ENCODE measurements at regions not wholly inside any gene's neighbourhood (a gene's known extent, or its start where the extent isn't known, plus 50 kb on each side); places are given as distances from the start of the nearest gene placed in this dataset.

DNA sequence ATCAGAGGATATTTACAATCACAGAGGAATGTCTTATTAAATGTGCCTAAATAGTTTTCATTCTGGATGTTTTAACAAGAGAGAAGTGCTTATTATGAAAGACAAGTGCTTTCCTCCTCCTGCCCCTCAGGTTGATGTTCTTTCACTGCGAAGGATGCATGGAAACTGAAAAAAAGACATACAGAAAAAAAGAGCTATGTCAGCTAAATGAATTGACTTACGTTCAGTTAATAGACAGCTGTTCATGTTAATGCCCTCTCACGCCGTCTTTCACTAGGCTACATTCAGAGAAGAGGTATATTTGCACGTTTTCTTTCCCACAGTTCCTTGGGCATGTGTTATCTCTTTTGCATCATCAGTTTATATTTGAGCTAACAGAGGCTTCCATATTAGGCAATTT, 821.8 kb upstream of the PCDH9 start:
- Histone ChIP-seq H3K27ac (no peak overlapping the region), H3K36me3 (no peaks in the 10 kb centered on the region), H3K4me1 (replicated peaks) (no peaks in the 10 kb centered on the region), H3K4me3 (no peak overlapping the region), H3K27me3 (replicated peaks; ENCODE audit: insufficient read depth) (no peaks in the 10 kb centered on the region), H3K9me3 (no peaks in the 10 kb centered on the region)
- intact Hi-C loops (cut with DNase I): no loop called here
- WGBS: 64% methylated on average over 5 of the region's 5 CpGs
- TF ChIP-seq POLR2AphosphoS5 (IDR thresholded peaks at IDR 0.05) (no peak), POLR2A (IDR thresholded peaks at IDR 0.05) (no peak)
- TF ChIP-seq, protein P1, sequence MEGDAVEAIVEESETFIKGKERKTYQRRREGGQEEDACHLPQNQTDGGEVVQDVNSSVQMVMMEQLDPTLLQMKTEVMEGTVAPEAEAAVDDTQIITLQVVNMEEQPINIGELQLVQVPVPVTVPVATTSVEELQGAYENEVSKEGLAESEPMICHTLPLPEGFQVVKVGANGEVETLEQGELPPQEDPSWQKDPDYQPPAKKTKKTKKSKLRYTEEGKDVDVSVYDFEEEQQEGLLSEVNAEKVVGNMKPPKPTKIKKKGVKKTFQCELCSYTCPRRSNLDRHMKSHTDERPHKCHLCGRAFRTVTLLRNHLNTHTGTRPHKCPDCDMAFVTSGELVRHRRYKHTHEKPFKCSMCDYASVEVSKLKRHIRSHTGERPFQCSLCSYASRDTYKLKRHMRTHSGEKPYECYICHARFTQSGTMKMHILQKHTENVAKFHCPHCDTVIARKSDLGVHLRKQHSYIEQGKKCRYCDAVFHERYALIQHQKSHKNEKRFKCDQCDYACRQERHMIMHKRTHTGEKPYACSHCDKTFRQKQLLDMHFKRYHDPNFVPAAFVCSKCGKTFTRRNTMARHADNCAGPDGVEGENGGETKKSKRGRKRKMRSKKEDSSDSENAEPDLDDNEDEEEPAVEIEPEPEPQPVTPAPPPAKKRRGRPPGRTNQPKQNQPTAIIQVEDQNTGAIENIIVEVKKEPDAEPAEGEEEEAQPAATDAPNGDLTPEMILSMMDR (IDR thresholded peaks at IDR 0.05): no peak
- no peak for DNase-seq (ENCODE audit: low spot score)

DNA sequence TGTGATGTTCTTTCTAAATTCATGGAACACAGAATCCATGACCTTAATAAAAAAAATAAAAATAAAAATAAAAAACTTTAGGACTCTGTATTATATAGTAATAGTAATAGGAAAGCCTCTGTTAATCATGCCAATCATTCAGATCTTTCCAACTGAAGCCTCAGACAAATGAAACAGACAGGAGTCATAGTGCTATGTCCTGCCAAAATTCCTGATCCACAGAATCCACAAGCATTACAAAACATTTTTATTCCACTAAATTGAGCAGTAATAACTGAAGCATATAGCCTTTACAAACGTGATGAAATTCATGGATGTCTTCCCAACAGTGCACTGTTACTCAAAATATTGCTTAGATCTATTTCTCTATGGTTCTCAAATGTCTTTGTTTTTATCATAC, 820.6 kb upstream of the PCDH9 start:
- WGBS: 43% methylated on average over 1 of the region's 1 CpG
- TF ChIP-seq POLR2AphosphoS5 (IDR thresholded peaks at IDR 0.05) (no peak), POLR2A (IDR thresholded peaks at IDR 0.05) (no peak)
- TF ChIP-seq, protein P1 (IDR thresholded peaks at IDR 0.05): no peak
- DNase-seq (ENCODE audit: low spot score): no peak
- no peaks in the 10 kb centered on the region for H3K4me1 ChIP-seq (replicated peaks)
- H3K27me3 ChIP-seq (replicated peaks; ENCODE audit: insufficient read depth): no peaks in the 10 kb centered on the region
- no peaks in the 10 kb centered on the region for H3K36me3 ChIP-seq
- intact Hi-C loops (cut with DNase I): no loop called here
- H3K27ac ChIP-seq: no peak overlapping the region
- H3K4me3 ChIP-seq: no peak overlapping the region
- H3K9me3 ChIP-seq: no peaks in the 10 kb centered on the region

DNA sequence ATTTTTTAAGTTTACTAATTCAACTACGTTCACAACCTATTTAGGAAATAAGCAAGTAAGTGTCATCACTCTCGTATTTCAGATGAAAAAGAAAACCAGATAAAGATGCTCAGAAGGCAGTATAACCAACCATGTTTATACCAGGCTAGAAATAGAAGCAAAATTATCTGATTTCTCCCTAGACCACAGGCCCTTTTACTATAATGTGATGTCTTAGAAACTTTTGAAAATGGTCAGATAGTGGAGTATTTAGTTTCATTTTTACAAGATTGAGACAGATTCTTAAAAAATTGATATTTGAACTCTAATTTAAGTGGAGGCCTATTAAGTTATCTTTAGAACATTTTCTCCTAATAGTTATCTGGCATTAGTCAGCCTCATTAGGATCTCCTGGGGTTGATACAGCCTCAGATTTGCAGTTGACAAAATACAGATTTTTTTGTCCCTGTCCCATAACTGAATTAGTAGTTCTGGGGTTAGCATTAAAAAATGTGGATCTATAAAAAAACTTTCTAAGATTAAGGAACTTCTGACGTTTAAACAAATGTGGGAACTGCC, 818.7 kb upstream of the PCDH9 start:
- Histone ChIP-seq H3K36me3 (no peaks in the 10 kb centered on the region), H3K27me3 (replicated peaks; ENCODE audit: insufficient read depth) (no peaks in the 10 kb centered on the region), H3K27ac (no peak overlapping the region), H3K9me3 (no peaks in the 10 kb centered on the region), H3K4me1 (replicated peaks) (no peaks in the 10 kb centered on the region), H3K4me3 (no peak overlapping the region)
- WGBS: 53% methylated on average over 3 of the region's 3 CpGs
- TF ChIP-seq POLR2AphosphoS5 (IDR thresholded peaks at IDR 0.05): no peak
- no peak for DNase-seq (ENCODE audit: low spot score)
- intact Hi-C loops (cut with DNase I): no loop called here

DNA sequence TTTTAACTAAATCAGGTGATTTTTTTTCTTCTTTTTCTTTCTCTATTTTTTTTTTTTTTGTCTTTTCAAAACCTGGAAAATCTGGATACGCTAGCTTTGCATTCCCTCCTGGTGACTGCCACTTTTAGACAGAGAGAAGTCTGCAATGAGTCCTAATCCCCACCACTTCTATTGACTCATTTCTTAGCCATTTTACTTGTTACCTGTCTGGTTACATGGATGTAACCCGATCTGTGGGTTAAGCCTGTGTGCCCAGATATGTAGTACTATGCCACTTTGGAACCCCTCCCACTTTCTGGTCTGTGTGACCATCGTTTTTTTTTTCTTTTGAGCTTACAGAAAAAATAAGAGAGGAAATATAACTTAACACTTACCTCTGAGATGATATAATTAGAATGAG, 817.8 kb upstream of the PCDH9 start:
- TF ChIP-seq POLR2A (IDR thresholded peaks at IDR 0.05): no peak
- TF ChIP-seq, protein P1 (IDR thresholded peaks at IDR 0.05): no peak
- TF ChIP-seq POLR2AphosphoS5 (IDR thresholded peaks at IDR 0.05): no peak
- no peaks in the 10 kb centered on the region for H3K4me1 ChIP-seq (replicated peaks)
- no peak overlapping the region for H3K4me3 ChIP-seq
- no peaks in the 10 kb centered on the region for H3K9me3 ChIP-seq
- 61% methylated on average over 3 of the region's 3 CpGs for WGBS
- H3K27me3 ChIP-seq (replicated peaks; ENCODE audit: insufficient read depth): no peaks in the 10 kb centered on the region
- intact Hi-C loops (cut with DNase I): no loop called here
- H3K36me3 ChIP-seq: no peaks in the 10 kb centered on the region
- DNase-seq (ENCODE audit: low spot score): no peak
- H3K27ac ChIP-seq: no peak overlapping the region

DNA sequence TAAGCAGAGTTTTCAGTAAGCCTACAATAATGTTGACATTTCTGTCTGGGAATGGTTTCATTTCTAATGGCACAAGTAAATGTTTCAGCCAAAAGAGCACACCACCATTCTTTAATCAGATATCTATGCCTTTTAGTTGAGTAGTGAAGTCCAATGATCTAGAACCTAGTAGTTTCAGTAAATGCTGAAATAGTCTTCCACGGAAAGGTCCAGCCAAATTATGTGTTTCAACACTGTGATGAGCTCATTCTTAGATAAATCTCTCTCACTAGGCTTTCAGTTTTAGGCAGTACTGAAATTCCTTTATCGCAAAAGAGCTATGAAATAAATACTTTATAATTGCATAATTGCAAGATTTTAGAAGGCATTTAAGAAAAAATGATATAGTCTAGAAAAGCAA, 816.8 kb upstream of the PCDH9 start:
- no peaks in the 10 kb centered on the region for H3K36me3 ChIP-seq
- TF ChIP-seq POLR2AphosphoS5 (IDR thresholded peaks at IDR 0.05): no peak
- TF ChIP-seq, protein P1 (IDR thresholded peaks at IDR 0.05): no peak
- no peak for TF ChIP-seq POLR2A (IDR thresholded peaks at IDR 0.05)
- no peaks in the 10 kb centered on the region for H3K27me3 ChIP-seq (replicated peaks; ENCODE audit: insufficient read depth)
- H3K27ac ChIP-seq: no peak overlapping the region
- H3K4me1 ChIP-seq (replicated peaks): no peaks in the 10 kb centered on the region
- H3K9me3 ChIP-seq: no peaks in the 10 kb centered on the region
- intact Hi-C loops (cut with DNase I): no loop called here
- H3K4me3 ChIP-seq: no peak overlapping the region
- WGBS: 86% methylated on average over 2 of the region's 2 CpGs
- no peak for DNase-seq (ENCODE audit: low spot score)
